ENCODE measurements at regions not wholly inside any gene's neighbourhood (a gene's known extent, or its start where the extent isn't known, plus 50 kb on each side); places are given as distances from the start of the nearest gene placed in this dataset.

GRCh38 chr4:74598611-74599325, 153.8 kb downstream of the AREG start:
- H3K4me3 ChIP-seq (ENCODE audit: control insufficient read depth in 2 of 3, extremely low read depth in 1 of 3, insufficient read depth in 2 of 3, low read depth in 1 of 3, low read length in 3 of 3) = no peak overlapping the region
- H3K4me2 ChIP-seq (ENCODE audit: control insufficient read depth, extremely low read depth, insufficient read depth, low read depth, low read length) = no peak overlapping the region
- DNase-seq (ENCODE audit: low read depth, low spot score) (no peak), FAIRE-seq (no peak)
- H3K27me3 ChIP-seq (ENCODE audit: control insufficient read depth, extremely low read depth, insufficient read depth, low read length) = no peaks in the 10 kb centered on the region
- no peaks in the 10 kb centered on the region for H3K36me3 ChIP-seq (ENCODE audit: control insufficient read depth in 2 of 2, extremely low read depth in 1 of 2, insufficient read depth in 2 of 2, low read length in 2 of 2)
- no peak overlapping the region for H3K27ac ChIP-seq (ENCODE audit: control insufficient read depth, insufficient read depth, low read length)
- H3K9ac ChIP-seq (ENCODE audit: control insufficient read depth, extremely low read depth, insufficient read depth, low read length) = no peak overlapping the region
- no peaks in the 10 kb centered on the region for H3K79me2 ChIP-seq (ENCODE audit: control insufficient read depth, insufficient read depth, low read length)
- dilution Hi-C loops (cut with MboI; ENCODE audit: extremely low pct_ligation_motif_present, low sequenced_read_pairs) = no loop called here
- H3K4me1 ChIP-seq (ENCODE audit: control insufficient read depth, extremely low read depth, insufficient read depth, low read length) = no peaks in the 10 kb centered on the region
- no peaks in the 10 kb centered on the region for H3K9me1 ChIP-seq (ENCODE audit: control insufficient read depth, extremely low read depth, insufficient read depth, low read length)
- H4K20me1 ChIP-seq (ENCODE audit: control insufficient read depth, extremely low read depth, insufficient read depth, low read length) = no peaks in the 10 kb centered on the region
- H2AFZ ChIP-seq (ENCODE audit: control insufficient read depth, low read length) = no peak overlapping the region
- TF ChIP-seq EZH2 (IDR thresholded peaks at IDR 0.05; ENCODE audit: low read length) = no peak
- no peak for TF ChIP-seq CTCF (optimal IDR thresholded peaks at IDR 0.05 in 1 of 3, IDR thresholded peaks at IDR 0.05 in 1 of 3, conservative IDR thresholded peaks at IDR 0.05 in 1 of 3; ENCODE audit: extremely low read depth in 1 of 3, insufficient read depth in 2 of 3, low read length in 3 of 3)
- H3K9me3 ChIP-seq (ENCODE audit: control insufficient read depth, low read depth, low read length) = peaks cover 8% of the 10 kb centered on the region

GRCh38 chr4:74603186-74603585, 158.2 kb downstream of the AREG start:
- no peak overlapping the region for H3K9ac ChIP-seq (ENCODE audit: control insufficient read depth, extremely low read depth, insufficient read depth, low read length)
- H4K20me1 ChIP-seq (ENCODE audit: control insufficient read depth, extremely low read depth, insufficient read depth, low read length) = no peaks in the 10 kb centered on the region
- no peak overlapping the region for H3K4me2 ChIP-seq (ENCODE audit: control insufficient read depth, extremely low read depth, insufficient read depth, low read depth, low read length)
- DNase-seq (ENCODE audit: low read depth, low spot score) = no peak
- no peaks in the 10 kb centered on the region for H3K27me3 ChIP-seq (ENCODE audit: control insufficient read depth, extremely low read depth, insufficient read depth, low read length)
- H3K36me3 ChIP-seq (ENCODE audit: control insufficient read depth in 2 of 2, extremely low read depth in 1 of 2, insufficient read depth in 2 of 2, low read length in 2 of 2) = no peaks in the 10 kb centered on the region
- H3K9me1 ChIP-seq (ENCODE audit: control insufficient read depth, extremely low read depth, insufficient read depth, low read length) = no peaks in the 10 kb centered on the region
- dilution Hi-C loops (cut with MboI; ENCODE audit: extremely low pct_ligation_motif_present, low sequenced_read_pairs) = no loop called here
- no peak overlapping the region for H2AFZ ChIP-seq (ENCODE audit: control insufficient read depth, low read length)
- no peak for TF ChIP-seq CTCF (optimal IDR thresholded peaks at IDR 0.05 in 1 of 3, IDR thresholded peaks at IDR 0.05 in 1 of 3, conservative IDR thresholded peaks at IDR 0.05 in 1 of 3; ENCODE audit: extremely low read depth in 1 of 3, insufficient read depth in 2 of 3, low read length in 3 of 3)
- no peak for TF ChIP-seq EZH2 (IDR thresholded peaks at IDR 0.05; ENCODE audit: low read length)
- H3K27ac ChIP-seq (ENCODE audit: control insufficient read depth, insufficient read depth, low read length) = no peak overlapping the region
- no peaks in the 10 kb centered on the region for H3K4me1 ChIP-seq (ENCODE audit: control insufficient read depth, extremely low read depth, insufficient read depth, low read length)
- H3K79me2 ChIP-seq (ENCODE audit: control insufficient read depth, insufficient read depth, low read length) = no peaks in the 10 kb centered on the region
- H3K9me3 ChIP-seq (ENCODE audit: control insufficient read depth, low read depth, low read length) = no peaks in the 10 kb centered on the region
- no peak for FAIRE-seq
- no peak overlapping the region for H3K4me3 ChIP-seq (ENCODE audit: control insufficient read depth in 2 of 3, extremely low read depth in 1 of 3, insufficient read depth in 2 of 3, low read depth in 1 of 3, low read length in 3 of 3)
